Calu3 (cell line): ENCODE measurements at regions not wholly inside any gene's neighbourhood (a gene's known extent, or its start where the extent isn't known, plus 50 kb on each side); places are given as distances from the start of the nearest gene placed in this dataset.

Experiments used
- BruUV-seq: library from RNA; stranded (reverse); fragments of 400-500 nt; replicated peaks from 2 replicates; lab custom pipeline; 2021; lab: Mats Ljungman, UMichigan
- CTCF ChIA-PET: fragments of 300-600 bp; sonication (Branson Sonifier 250); formaldehyde crosslinking; loops from one replicate; lab custom pipeline; 2022; ENCODE audit warnings: antibody characterized with exemption; lab: Charles Lee
- DNase-seq: peaks from one replicate; pipeline ENCODE4 v3.0.0; 2022
- H3K27ac Mint-ChIP-seq: one replicate; pipeline ENCODE4 v1.8.0; 2022; ENCODE audit warnings: mixed read lengths; ENCODE audit not compliant: unreplicated experiment
- H3K27me3 Mint-ChIP-seq: one replicate; pipeline ENCODE4 v1.8.0; 2022; ENCODE audit warnings: mixed read lengths; ENCODE audit not compliant: unreplicated experiment
- H3K36me3 Mint-ChIP-seq: one replicate; pipeline ENCODE4 v1.8.0; 2022; ENCODE audit warnings: mild to moderate bottlenecking, moderate library complexity, mixed read lengths; ENCODE audit not compliant: insufficient read depth, unreplicated experiment
- H3K4me1 Mint-ChIP-seq: one replicate; pipeline ENCODE4 v1.8.0; 2022; ENCODE audit warnings: mild to moderate bottlenecking, low read depth, mixed read lengths; ENCODE audit not compliant: unreplicated experiment
- H3K4me3 Mint-ChIP-seq: one replicate; pipeline ENCODE4 v1.8.0; 2022; ENCODE audit warnings: mild to moderate bottlenecking, low read depth, moderate library complexity, mixed read lengths; ENCODE audit not compliant: unreplicated experiment
- H3K9me3 Mint-ChIP-seq: one replicate; pipeline ENCODE4 v1.8.0; 2022; ENCODE audit warnings: low read depth, mixed read lengths; ENCODE audit not compliant: unreplicated experiment
- CTCF ChIP-seq: fragments of 200-600 bp; IDR thresholded peaks from one replicate; pipeline ENCODE4 v1.8.0; 2022; ENCODE audit warnings: antibody characterized with exemption; ENCODE audit not compliant: unreplicated experiment
- intact Hi-C: fragments of 100-400 bp; cut with micrococcal nuclease; formaldehyde crosslinking; loops from one replicate; pipeline ENCODE4 v1.10.0; 2022; ENCODE audit not compliant: unreplicated experiment

- CTCF ChIA-PET: no interaction called here
- H3K36me3 Mint-ChIP-seq: no peaks in the 10 kb centered on the region
- no peak for DNase-seq
- intact Hi-C loops: no loop called here
- no peaks in the 10 kb centered on the region for H3K27me3 Mint-ChIP-seq
- H3K27ac Mint-ChIP-seq: no peak overlapping the region
- no TSS peak for BruUV-seq
- TF ChIP-seq CTCF: no peak
- H3K4me1 Mint-ChIP-seq: no peaks in the 10 kb centered on the region
- H3K9me3 Mint-ChIP-seq: peaks cover 18% of the 10 kb centered on the region
- H3K4me3 Mint-ChIP-seq: no peak overlapping the region
These were observed 534.4 kb downstream of the EPHB1 start for GRCh38 chr3:135329479-135329878.

GRCh38 chr3:135337192-135337591 lies 542.1 kb downstream of the EPHB1 start:
- no peak for DNase-seq
- intact Hi-C loops: no loop called here
- Mint-ChIP-seq H3K4me1 (no peaks in the 10 kb centered on the region), H3K36me3 (no peaks in the 10 kb centered on the region), H3K27me3 (no peaks in the 10 kb centered on the region), H3K4me3 (no peak overlapping the region), H3K9me3 (peaks cover 32% of the 10 kb centered on the region), H3K27ac (no peak overlapping the region)
- no TSS peak for BruUV-seq
- no peak for TF ChIP-seq CTCF
- CTCF ChIA-PET: no interaction called here

- TF ChIP-seq CTCF: no peak
- no peaks in the 10 kb centered on the region for H3K27me3 Mint-ChIP-seq
- H3K4me1 Mint-ChIP-seq: no peaks in the 10 kb centered on the region
- H3K27ac Mint-ChIP-seq: no peak overlapping the region
- H3K36me3 Mint-ChIP-seq: no peaks in the 10 kb centered on the region
- intact Hi-C loops: no loop called here
- peaks cover 6% of the 10 kb centered on the region for H3K9me3 Mint-ChIP-seq
- no TSS peak for BruUV-seq
- H3K4me3 Mint-ChIP-seq: no peak overlapping the region
- CTCF ChIA-PET: no interaction called here
- no peak for DNase-seq
These were observed 553.6 kb downstream of the EPHB1 start for GRCh38 chr3:135348690-135349089.

GRCh38 chr3:135349254-135349948 lies 554.3 kb downstream of the EPHB1 start:
- intact Hi-C loops: no loop called here
- CTCF ChIA-PET: interaction anchor here (0.6 kb wide), 1 partner anchor 977 kb away, joined by 5 read pairs; no protein-coding TSS in a partner anchor
- no peak overlapping the region for H3K27ac Mint-ChIP-seq
- H3K9me3 Mint-ChIP-seq: peaks cover 11% of the 10 kb centered on the region
- no peaks in the 10 kb centered on the region for H3K36me3 Mint-ChIP-seq
- H3K27me3 Mint-ChIP-seq: no peaks in the 10 kb centered on the region
- no TSS peak for BruUV-seq
- TF ChIP-seq CTCF: no peak
- H3K4me3 Mint-ChIP-seq: no peak overlapping the region
- no peak for DNase-seq
- H3K4me1 Mint-ChIP-seq: no peaks in the 10 kb centered on the region
